Progenitor cell of endocrine pancreas (in vitro differentiated cells): ENCODE measurements at regions not wholly inside any gene's neighbourhood (a gene's known extent, or its start where the extent isn't known, plus 50 kb on each side); places are given as distances from the start of the nearest gene placed in this dataset.
"Not testable (repeated sequence)": the region's sequence is repeated elsewhere in the genome, so short reads cannot be mapped to it uniquely, and the experiment has no call there.

Experiments used
- DNase-seq: peaks from one replicate; pipeline ENCODE4 v3.0.0; 2021; ENCODE audit warnings: low spot score; ENCODE audit not compliant: unreplicated experiment
- H3K27ac Mint-ChIP-seq: 2 replicates; pipeline ENCODE4 v1.8.0; 2021; ENCODE audit warnings: mild to moderate bottlenecking, moderate library complexity, mixed read lengths
- H3K27me3 Mint-ChIP-seq: 2 replicates; pipeline ENCODE4 v1.8.0; 2021; ENCODE audit warnings: mixed read lengths
- H3K36me3 Mint-ChIP-seq: 2 replicates; pipeline ENCODE4 v1.8.0; 2022; ENCODE audit warnings: mixed read lengths; ENCODE audit not compliant: insufficient read depth
- H3K4me1 Mint-ChIP-seq: 2 replicates; pipeline ENCODE4 v1.8.0; 2021; ENCODE audit warnings: low read depth, mixed read lengths
- H3K4me3 Mint-ChIP-seq: 2 replicates; pipeline ENCODE4 v1.8.0; 2021; ENCODE audit warnings: low read depth, mild to moderate bottlenecking, moderate library complexity, mixed read lengths
- H3K9me3 Mint-ChIP-seq: 2 replicates; pipeline ENCODE4 v1.8.0; 2021; ENCODE audit warnings: low read depth, mixed read lengths
- TF ChIP-seq, protein P1 (sequence below): fragments of 200-600 bp; sonication (generic); IDR thresholded peaks from one replicate; pipeline ENCODE4 v1.5.0; 2021; ENCODE audit warnings: antibody characterized with exemption, mild to moderate bottlenecking; ENCODE audit not compliant: unreplicated experiment

DNA sequence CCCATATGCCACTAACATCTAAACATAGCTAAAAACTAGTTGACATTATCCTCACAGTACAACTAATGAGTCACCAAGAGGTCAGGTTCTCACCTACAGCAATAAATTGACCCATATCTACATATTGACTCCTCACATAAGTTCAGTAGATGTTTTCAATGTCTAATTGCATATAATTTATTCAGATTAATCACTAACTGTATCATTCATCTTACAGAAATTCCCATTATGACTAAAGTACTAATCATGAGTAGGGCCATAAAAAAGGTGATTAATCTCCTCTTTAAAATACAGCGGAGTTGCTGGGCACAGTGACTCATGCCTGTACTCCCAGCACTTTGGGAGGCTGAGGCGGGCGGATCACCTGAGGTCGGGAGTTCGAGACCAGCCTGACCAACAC is 82.4 kb upstream of the ST3GAL6 start:
- Mint-ChIP-seq H3K4me3 (no peak overlapping the region), H3K27ac (no peak overlapping the region), H3K27me3 (no peaks in the 10 kb centered on the region), H3K4me1 (peaks cover 10% of the 10 kb centered on the region), H3K9me3 (peaks cover 32% of the 10 kb centered on the region), H3K36me3 (peaks cover 9% of the 10 kb centered on the region)
- TF ChIP-seq, protein P1, sequence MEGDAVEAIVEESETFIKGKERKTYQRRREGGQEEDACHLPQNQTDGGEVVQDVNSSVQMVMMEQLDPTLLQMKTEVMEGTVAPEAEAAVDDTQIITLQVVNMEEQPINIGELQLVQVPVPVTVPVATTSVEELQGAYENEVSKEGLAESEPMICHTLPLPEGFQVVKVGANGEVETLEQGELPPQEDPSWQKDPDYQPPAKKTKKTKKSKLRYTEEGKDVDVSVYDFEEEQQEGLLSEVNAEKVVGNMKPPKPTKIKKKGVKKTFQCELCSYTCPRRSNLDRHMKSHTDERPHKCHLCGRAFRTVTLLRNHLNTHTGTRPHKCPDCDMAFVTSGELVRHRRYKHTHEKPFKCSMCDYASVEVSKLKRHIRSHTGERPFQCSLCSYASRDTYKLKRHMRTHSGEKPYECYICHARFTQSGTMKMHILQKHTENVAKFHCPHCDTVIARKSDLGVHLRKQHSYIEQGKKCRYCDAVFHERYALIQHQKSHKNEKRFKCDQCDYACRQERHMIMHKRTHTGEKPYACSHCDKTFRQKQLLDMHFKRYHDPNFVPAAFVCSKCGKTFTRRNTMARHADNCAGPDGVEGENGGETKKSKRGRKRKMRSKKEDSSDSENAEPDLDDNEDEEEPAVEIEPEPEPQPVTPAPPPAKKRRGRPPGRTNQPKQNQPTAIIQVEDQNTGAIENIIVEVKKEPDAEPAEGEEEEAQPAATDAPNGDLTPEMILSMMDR: no peak
- DNase-seq: no peak

DNA sequence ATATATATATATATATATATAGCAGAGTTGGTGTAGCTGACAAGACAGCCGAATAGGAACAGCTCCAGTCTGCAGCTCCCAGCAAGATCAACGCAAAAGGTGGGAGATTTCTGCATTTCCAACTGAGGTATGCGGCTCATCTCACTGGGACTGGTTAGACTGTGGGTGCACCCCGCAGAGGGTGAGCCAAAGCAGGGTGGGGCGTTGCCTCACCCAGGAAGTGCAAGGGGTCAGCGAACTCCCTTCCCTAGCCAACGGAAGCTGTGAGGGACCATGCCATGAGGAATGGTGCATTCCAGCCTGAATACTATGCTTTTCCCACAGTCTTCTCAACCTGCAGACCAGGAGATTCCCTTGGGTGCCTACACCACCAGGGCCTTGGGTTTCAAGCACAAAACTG is 81.7 kb upstream of the ST3GAL6 start:
- no peak overlapping the region for H3K27ac Mint-ChIP-seq
- peaks cover 38% of the 10 kb centered on the region for H3K9me3 Mint-ChIP-seq
- H3K27me3 Mint-ChIP-seq: no peaks in the 10 kb centered on the region
- peaks cover 10% of the 10 kb centered on the region for H3K4me1 Mint-ChIP-seq
- TF ChIP-seq, protein P1: no peak
- peaks cover 11% of the 10 kb centered on the region for H3K36me3 Mint-ChIP-seq
- no peak for DNase-seq
- H3K4me3 Mint-ChIP-seq: no peak overlapping the region

DNA sequence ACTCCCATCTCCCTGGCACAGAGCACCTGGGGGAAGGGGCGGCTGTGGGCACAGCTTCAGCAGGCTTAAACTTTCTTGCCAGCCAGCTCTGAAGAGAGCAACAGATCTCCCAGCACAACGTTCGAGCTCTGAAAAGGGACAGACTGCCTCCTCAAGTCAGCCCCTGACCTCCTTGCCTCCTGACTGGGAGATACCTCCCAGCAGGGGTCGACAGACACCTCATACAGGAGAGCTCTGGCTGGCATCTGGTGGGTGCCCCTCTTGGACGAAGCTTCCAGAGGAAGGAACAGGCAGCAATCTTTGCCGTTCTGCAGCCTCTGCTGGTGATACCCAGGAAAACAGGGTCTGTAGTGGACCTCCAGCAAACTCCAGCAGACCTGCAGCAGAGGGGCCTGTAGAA is 80.7 kb upstream of the ST3GAL6 start:
- H3K36me3 Mint-ChIP-seq: peaks cover 12% of the 10 kb centered on the region
- not testable (repeated sequence) for H3K4me1 Mint-ChIP-seq

DNA sequence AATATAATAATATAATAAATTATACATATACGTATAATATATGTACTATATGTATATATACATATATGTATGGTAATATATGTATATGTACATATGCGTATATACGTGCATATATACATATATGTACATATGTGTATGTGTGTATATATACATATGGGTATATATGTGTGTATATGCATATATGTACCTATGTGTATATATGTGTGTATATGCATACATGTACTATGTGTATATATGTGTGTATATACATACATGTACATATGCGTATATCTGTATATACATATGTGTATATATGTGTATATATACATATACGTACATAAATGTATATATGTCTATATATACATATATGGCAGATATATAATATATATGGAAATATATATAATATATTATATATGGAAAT is 74.8 kb upstream of the ST3GAL6 start:
- DNase-seq: no peak
- no peak overlapping the region for H3K27ac Mint-ChIP-seq
- TF ChIP-seq, protein P1: no peak
- peaks cover 8% of the 10 kb centered on the region for H3K36me3 Mint-ChIP-seq
- peaks cover 37% of the 10 kb centered on the region for H3K9me3 Mint-ChIP-seq
- no peaks in the 10 kb centered on the region for H3K27me3 Mint-ChIP-seq
- H3K4me3 Mint-ChIP-seq: no peak overlapping the region
- peaks cover 6% of the 10 kb centered on the region for H3K4me1 Mint-ChIP-seq

More for the DNA sequence above, 80.7 kb upstream of the ST3GAL6 start:
- H3K27me3 Mint-ChIP-seq, DNase-seq, H3K4me3 Mint-ChIP-seq, H3K27ac Mint-ChIP-seq: not testable (repeated sequence)
- H3K9me3 Mint-ChIP-seq: peaks cover 45% of the 10 kb centered on the region

DNA sequence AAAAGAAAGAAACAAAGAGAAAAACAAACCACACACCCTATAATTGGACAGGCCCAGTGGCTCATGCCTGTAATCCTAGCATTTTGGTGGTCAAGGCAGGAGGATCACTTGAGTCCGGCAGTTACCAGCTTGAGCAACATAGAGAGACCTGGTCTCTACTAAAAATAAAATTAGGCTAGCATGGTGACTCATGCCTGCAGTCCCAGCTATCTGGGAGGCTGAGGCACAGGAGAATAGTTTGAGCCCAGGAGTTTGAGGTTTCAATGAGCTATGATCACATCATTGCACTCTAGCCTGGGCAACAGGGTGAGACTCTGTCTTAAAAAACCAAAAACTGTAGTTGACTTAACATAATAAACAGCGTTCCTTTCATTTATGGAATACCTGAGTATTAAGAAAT is 72.3 kb upstream of the ST3GAL6 start:
- TF ChIP-seq, protein P1: no peak
- Mint-ChIP-seq H3K27me3 (no peaks in the 10 kb centered on the region), H3K4me3 (no peak overlapping the region), H3K36me3 (peaks cover 5% of the 10 kb centered on the region), H3K4me1 (no peaks in the 10 kb centered on the region), H3K9me3 (peaks cover 16% of the 10 kb centered on the region), H3K27ac (no peak overlapping the region)
- DNase-seq: no peak

DNA sequence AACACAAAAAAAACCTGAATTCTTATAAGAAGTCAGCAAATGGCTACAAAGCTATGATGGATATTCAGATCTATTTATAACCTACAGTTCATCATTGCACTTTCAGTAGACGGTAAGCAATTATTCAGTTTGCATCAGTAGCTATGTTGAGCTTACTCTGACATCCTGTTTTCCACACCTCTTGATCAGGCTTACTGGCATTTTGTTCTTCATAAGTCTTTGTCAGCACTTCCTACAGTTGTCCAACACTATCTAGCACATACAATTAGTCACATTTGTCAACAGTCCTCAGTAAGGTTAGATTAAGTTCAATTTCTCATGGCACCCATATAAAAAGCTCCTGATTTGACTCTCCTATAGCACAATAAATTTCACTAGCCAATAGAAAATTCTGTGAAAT is 71.2 kb upstream of the ST3GAL6 start:
- Mint-ChIP-seq H3K27ac (no peak overlapping the region), H3K4me1 (no peaks in the 10 kb centered on the region), H3K27me3 (no peaks in the 10 kb centered on the region), H3K36me3 (peaks cover 4% of the 10 kb centered on the region), H3K9me3 (peaks cover 8% of the 10 kb centered on the region), H3K4me3 (no peak overlapping the region)
- TF ChIP-seq, protein P1: no peak
- no peak for DNase-seq
